ENCODE measurements at regions not wholly inside any gene's neighbourhood (a gene's known extent, or its start where the extent isn't known, plus 50 kb on each side); places are given as distances from the start of the nearest gene placed in this dataset.

DNA sequence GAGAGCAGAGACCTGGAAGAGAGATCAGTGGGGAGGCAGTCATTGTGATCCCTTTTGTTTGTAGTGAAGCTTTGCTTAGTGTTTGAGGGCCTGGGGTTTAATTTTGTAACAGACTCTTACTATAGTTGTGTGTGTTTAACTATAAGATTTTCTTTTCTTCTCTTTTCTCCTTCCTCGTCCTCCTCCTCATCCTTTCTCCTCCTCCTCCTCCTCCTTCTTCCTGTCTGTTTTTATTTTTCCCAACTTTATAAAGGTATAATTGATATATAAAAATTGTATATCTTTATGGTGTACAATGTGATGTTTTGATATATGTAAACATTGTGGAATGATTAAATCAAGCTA lies 71.2 kb upstream of the MACF1 start:
- TF ChIP-seq CTCF (IDR thresholded peaks at IDR 0.05) (no peak), EZH2 (IDR thresholded peaks at IDR 0.05; ENCODE audit: borderline replicate concordance, insufficient read depth, low read depth, low read length, poor library complexity, severe bottlenecking) (no peak)

Measured in B cell (primary cell).